Stimulated activated CD8-positive, alpha-beta memory T cell treated with anti-CD3 and anti-CD28 coated beads, Interleukin-7, amount 100 ng/mL, for 1 hour (primary cell): ENCODE measurements at regions not wholly inside any gene's neighbourhood (a gene's known extent, or its start where the extent isn't known, plus 50 kb on each side); places are given as distances from the start of the nearest gene placed in this dataset.

ENCODE experiments used
- DNase-seq, 2 donors: peaks; one replicate each; pipeline ENCODE4 v3.0.0-alpha.2; 2020; ENCODE audit warnings: low read depth in 2 of 2

DNA sequence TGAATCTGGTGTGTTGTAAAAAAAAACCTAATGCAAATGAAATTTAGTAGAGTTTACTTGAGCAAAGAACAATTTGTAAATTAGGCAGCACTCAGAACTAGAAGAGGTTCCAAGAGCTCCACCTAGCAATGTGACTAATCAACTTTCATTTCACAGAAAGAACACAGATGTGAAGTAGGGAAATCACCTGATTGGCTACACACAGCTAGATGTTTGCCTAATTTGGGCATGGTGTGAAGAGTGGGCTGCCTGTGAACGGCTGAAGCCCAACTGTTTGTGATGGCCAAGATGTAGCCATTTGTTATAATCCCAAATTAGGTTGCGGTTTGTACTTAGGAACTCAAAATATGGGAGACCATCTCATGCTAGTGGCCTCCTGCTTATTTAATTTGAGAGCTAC is 724.4 kb upstream of the SLITRK5 start:
- no peak for DNase-seq

DNA sequence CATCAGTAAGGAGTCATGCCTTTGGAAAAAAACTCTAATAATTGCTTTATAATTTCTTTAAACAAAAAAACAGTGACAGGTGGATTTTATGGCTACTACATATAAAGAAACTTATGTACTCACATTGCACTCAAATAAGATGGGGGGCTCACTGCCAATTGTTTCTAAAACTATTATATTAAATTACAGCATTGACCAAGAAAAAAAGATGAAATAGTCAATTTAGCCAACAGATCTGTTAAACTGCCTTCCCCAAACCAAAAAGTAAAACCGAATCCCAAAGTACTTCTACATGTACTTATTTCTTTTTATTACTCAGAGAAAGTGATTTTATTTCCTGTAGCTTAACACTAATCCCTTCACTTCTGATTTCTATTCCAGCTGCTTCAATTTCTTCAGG is 716.8 kb upstream of the SLITRK5 start:
- DNase-seq: no peak

DNA sequence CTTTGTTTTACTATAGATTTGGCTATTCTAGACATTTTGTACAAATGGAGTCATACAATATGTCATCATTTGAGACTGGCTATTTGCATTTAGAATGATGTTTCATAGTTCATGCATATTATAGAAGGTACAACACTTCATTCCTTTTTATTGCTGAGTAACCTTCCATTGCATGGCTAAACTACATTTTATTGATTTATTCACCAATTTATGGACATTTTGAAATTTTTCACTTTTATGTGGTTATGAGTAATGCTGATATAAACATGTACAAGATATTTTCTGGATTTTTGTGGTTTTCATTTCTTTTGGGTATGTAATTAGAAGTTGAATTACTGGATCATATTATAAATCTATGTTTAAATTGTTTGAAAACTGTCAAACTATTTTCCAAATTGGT is 710.3 kb upstream of the SLITRK5 start:
- DNase-seq: no peak

- no peak for DNase-seq
These were observed 696.7 kb upstream of the SLITRK5 start for GRCh38 chr13:86974251-86974994.

DNA sequence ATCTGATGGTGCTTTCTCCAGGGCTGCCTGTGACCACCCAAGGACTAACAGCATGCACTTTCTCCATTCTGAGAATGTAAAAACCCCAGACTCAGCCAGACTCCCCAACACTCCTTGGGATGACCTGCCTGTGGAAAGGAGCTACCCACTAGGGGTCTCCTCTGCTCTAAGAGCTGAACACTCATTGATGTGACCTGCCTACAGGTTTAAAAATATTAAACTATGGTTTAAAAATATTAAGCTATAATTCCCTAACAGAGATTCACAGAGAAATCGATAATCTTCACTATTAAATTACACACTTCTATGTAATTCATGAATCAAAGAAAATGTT is 696.2 kb upstream of the SLITRK5 start:
- DNase-seq: no peak

DNA sequence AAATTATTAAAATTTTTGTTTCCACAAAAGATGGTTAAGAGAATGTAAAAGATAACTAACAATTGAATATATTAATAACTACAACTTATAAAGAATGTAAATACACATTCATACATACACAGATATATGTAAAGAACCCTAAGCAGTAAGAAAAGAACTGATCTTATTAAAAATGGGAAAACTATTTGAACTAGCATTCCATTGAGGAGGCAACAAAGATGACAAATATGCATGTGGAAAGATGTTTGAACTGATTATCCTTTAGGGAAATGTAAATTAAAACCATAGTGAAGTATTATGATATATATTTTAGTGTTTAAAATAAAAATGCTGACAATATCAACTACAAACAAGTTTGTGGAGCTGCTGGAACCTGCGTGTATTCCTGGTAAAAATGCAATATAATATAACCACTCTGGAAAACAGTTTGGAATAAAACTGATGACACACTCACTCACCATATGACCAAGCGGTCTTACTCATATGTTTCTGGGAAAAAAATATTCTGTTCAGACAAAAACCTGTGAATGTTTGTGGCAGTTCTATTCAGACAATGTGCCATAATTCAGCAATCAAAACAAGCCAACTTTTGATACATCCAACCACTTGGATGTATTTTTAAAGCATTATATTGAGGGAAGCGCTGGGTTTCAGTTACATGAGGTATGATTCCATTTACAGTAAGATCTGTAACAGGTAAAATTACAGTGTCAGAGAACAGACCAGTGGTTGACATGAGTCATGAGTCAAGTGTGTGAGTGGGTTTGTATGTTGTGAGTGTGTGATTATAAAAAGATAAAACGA is 694.4 kb upstream of the SLITRK5 start:
- no peak for DNase-seq

- DNase-seq: no peak
These were observed 684.7 kb upstream of the SLITRK5 start for GRCh38 chr13:86986448-86986847.

DNA sequence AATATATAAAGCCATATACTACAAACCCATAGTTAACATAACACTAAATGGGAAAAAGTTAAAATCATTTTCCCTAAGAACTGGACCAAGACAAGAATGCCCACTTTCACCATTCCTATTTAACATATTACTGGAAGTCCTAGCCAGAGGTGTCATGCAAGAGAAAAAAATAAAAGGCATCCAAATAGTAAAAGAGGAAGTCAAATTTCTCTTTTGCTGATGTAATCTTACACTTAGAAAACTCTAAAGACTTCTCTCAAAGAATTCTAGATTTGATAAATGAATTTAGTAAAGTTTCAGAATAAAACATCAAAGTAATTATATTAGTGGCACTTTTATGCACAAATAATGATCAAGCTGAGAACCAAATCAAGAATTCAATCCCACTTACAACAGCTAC is 678.9 kb upstream of the SLITRK5 start:
- no peak for DNase-seq

GRCh38 chr13:87003265-87003664 is 667.9 kb upstream of the SLITRK5 start:
- DNase-seq: no peak

GRCh38 chr13:87005511-87005910 is 665.7 kb upstream of the SLITRK5 start:
- no peak for DNase-seq

DNA sequence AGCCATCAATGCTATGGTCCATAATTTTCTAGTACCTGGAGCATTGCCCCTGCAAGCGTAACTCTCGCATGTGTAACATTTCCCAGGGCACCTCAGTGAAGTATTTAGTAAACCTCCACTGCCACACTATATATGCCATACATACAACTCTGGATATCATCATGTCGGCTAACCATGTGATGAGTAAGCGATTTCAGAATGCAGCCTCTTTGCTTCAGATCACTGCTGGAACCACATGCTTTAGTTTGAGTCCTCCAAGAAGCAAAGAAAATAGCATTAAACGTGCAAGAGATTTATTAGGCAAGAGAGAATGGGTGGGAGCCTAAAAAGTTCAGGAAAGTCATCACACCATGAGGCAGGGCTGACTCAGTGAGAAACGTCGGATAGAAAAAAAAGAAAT is 635.6 kb upstream of the SLITRK5 start:
- no peak for DNase-seq

- no peak for DNase-seq
These were observed 628.2 kb upstream of the SLITRK5 start for GRCh38 chr13:87042946-87043345.

GRCh38 chr13:87052731-87053130 is 618.4 kb upstream of the SLITRK5 start:
- no peak for DNase-seq

GRCh38 chr13:87057807-87058520 is 613.2 kb upstream of the SLITRK5 start:
- no peak for DNase-seq

- no peak for DNase-seq
These were observed 612.3 kb upstream of the SLITRK5 start for GRCh38 chr13:87058786-87059329.

GRCh38 chr13:87078947-87079795 is 592.0 kb upstream of the SLITRK5 start:
- DNase-seq: no peak

- DNase-seq: no peak
These were observed 590.9 kb upstream of the SLITRK5 start for GRCh38 chr13:87080100-87080779.

- DNase-seq: no peak
These were observed 587.0 kb upstream of the SLITRK5 start for GRCh38 chr13:87084192-87084591.

GRCh38 chr13:87087741-87088140 is 583.4 kb upstream of the SLITRK5 start:
- DNase-seq: no peak

DNA sequence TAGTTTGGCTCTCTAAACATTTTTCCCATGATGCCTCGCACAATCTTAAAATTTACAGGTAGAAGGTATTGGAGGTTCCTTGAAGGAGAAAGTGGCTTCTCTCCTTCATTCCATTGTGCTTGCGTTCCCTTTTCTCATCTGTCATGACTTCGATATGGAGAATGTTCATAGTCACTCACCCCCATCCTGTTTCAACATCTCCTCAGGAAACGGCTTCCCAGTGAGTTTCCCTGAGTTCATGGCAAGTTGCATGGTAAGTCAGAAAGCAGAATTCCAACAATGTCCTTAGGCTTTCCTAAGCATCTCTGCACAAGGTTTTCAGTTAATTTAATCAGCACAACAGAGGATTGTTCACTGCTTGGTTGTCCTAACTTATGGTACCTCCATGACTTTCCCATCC is 581.8 kb upstream of the SLITRK5 start:
- no peak for DNase-seq

GRCh38 chr13:87093399-87093798 is 577.8 kb upstream of the SLITRK5 start:
- no peak for DNase-seq
